Caco-2 (cell line): ENCODE measurements at regions not wholly inside any gene's neighbourhood (a gene's known extent, or its start where the extent isn't known, plus 50 kb on each side); places are given as distances from the start of the nearest gene placed in this dataset.

ENCODE experiments used
- BruUV-seq: library from RNA; stranded (reverse); fragments of 400-500 nt; replicated peaks from 2 replicates; lab custom pipeline; 2021; lab: Mats Ljungman, UMichigan
- CTCF ChIA-PET: fragments of 300-600 bp; sonication (Branson Sonifier 250); formaldehyde crosslinking; loops from one replicate; lab custom pipeline; 2022; ENCODE audit warnings: antibody characterized with exemption; lab: Charles Lee
- POLR2A ChIA-PET: fragments of 300-600 bp; sonication (Branson Sonifier 250); formaldehyde crosslinking; loops from one replicate; lab custom pipeline; 2022; ENCODE audit warnings: antibody characterized with exemption; lab: Charles Lee
- DNase-seq, 2 experiments: peaks; one replicate each; pipeline versions ENCODE4 v3.0.0 to v3.0.0-alpha.2; 2020 to 2022
- H3K27me3 ChIP-seq: replicated peaks from 2 replicates; pipeline ENCODE4 v1.6.0; 2011; ENCODE audit warnings: low read length; ENCODE audit not compliant: control insufficient read depth, insufficient read depth
- H3K36me3 ChIP-seq: 2 replicates; pipeline ENCODE4 v1.5.1; 2011; ENCODE audit warnings: low read length; ENCODE audit not compliant: control insufficient read depth, insufficient read depth
- H3K4me1 ChIP-seq: fragments of 250-450 bp; sonication (Bioruptor Pico); 2 replicates; pipeline ENCODE4 v1.5.1; 2020; ENCODE audit warnings: mild to moderate bottlenecking
- H3K4me3 ChIP-seq: 2 replicates; pipeline ENCODE4 v1.5.1; 2011; ENCODE audit warnings: low read depth, mild to moderate bottlenecking, control low read depth, low read length
- H3K9me3 ChIP-seq: fragments of 250-450 bp; sonication (Bioruptor Pico); 2 replicates; pipeline ENCODE4 v1.5.1; 2020; ENCODE audit warnings: mild to moderate bottlenecking, moderate library complexity
- H3K27ac Mint-ChIP-seq: one replicate; pipeline ENCODE4 v1.8.0; 2022; ENCODE audit warnings: mixed read lengths; ENCODE audit not compliant: unreplicated experiment
- H3K27me3 Mint-ChIP-seq: one replicate; pipeline ENCODE4 v1.8.0; 2022; ENCODE audit warnings: mixed read lengths; ENCODE audit not compliant: insufficient read depth, unreplicated experiment
- H3K36me3 Mint-ChIP-seq: one replicate; pipeline ENCODE4 v1.8.0; 2022; ENCODE audit warnings: mild to moderate bottlenecking, mixed read lengths; ENCODE audit not compliant: insufficient read depth, unreplicated experiment
- H3K4me1 Mint-ChIP-seq: one replicate; pipeline ENCODE4 v1.8.0; 2022; ENCODE audit warnings: low read depth, mixed read lengths; ENCODE audit not compliant: unreplicated experiment
- H3K4me3 Mint-ChIP-seq: one replicate; pipeline ENCODE4 v1.8.0; 2022; ENCODE audit warnings: mild to moderate bottlenecking, moderate library complexity, mixed read lengths; ENCODE audit not compliant: unreplicated experiment
- H3K9me3 Mint-ChIP-seq: one replicate; pipeline ENCODE4 v1.8.0; 2022; ENCODE audit warnings: mixed read lengths; ENCODE audit not compliant: unreplicated experiment
- intact Hi-C: fragments of 100-400 bp; cut with micrococcal nuclease; formaldehyde crosslinking; loops from one replicate; pipeline ENCODE4 v1.10.0; 2022; ENCODE audit not compliant: unreplicated experiment
- TF ChIP-seq, protein P1 (sequence below), 2 experiments: fragments of 200-600 bp in 1 of 2; IDR thresholded peaks; 1 replicate in 1 of 2; 2 replicates in 1 of 2; pipeline versions ENCODE4 v1.5.1 to v1.8.0; 2011 to 2022; ENCODE audit warnings: antibody characterized with exemption in 1 of 2, control low read depth in 1 of 2, inconsistent platforms in 1 of 2, low read depth in 1 of 2, low read length in 1 of 2, mild to moderate bottlenecking in 1 of 2, moderate library complexity in 1 of 2; ENCODE audit not compliant: insufficient read depth in 1 of 2, severe bottlenecking in 1 of 2, unreplicated experiment in 1 of 2

GRCh38 chr4:124536946-124537345 lies 175.6 kb downstream of the ANKRD50 start:
- peaks cover 6% of the 10 kb centered on the region for H3K4me1 Mint-ChIP-seq
- H3K36me3 Mint-ChIP-seq = no peaks in the 10 kb centered on the region

DNA sequence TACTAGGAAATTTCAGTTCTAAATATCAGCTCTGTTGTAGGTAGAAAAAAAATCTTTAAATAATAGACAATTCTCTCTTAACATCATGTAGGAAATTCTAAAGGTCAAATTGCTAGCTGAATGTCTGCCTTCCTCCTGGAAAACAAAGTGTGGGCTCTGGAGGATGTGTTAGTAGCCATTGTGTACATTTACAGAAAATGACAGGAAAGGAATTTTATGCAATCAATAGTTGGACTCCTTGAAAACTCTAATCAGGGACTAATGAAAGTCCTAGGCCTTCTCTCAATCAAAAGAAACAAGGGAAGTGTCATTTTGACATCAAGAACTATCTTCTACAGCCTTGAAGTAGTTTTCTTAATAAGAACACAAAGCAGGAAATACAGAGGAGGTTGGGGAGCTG lies 174.6 kb downstream of the ANKRD50 start:
- Histone ChIP-seq H3K4me1 (no peaks in the 10 kb centered on the region), H3K27me3 (no peaks in the 10 kb centered on the region), H3K9me3 (no peaks in the 10 kb centered on the region), H3K4me3 (no peak overlapping the region), H3K36me3 (no peaks in the 10 kb centered on the region)
- CTCF ChIA-PET = no interaction called here
- no peaks in the 10 kb centered on the region for H3K9me3 Mint-ChIP-seq
- peaks cover 6% of the 10 kb centered on the region for H3K4me1 Mint-ChIP-seq
- no peak overlapping the region for H3K27ac Mint-ChIP-seq
- peaks cover 1% of the 10 kb centered on the region for H3K27me3 Mint-ChIP-seq
- no peak for DNase-seq
- POLR2A ChIA-PET = no interaction called here
- no peak overlapping the region for H3K4me3 Mint-ChIP-seq
- no TSS peak for BruUV-seq
- intact Hi-C loops = no loop called here
- TF ChIP-seq, protein P1, sequence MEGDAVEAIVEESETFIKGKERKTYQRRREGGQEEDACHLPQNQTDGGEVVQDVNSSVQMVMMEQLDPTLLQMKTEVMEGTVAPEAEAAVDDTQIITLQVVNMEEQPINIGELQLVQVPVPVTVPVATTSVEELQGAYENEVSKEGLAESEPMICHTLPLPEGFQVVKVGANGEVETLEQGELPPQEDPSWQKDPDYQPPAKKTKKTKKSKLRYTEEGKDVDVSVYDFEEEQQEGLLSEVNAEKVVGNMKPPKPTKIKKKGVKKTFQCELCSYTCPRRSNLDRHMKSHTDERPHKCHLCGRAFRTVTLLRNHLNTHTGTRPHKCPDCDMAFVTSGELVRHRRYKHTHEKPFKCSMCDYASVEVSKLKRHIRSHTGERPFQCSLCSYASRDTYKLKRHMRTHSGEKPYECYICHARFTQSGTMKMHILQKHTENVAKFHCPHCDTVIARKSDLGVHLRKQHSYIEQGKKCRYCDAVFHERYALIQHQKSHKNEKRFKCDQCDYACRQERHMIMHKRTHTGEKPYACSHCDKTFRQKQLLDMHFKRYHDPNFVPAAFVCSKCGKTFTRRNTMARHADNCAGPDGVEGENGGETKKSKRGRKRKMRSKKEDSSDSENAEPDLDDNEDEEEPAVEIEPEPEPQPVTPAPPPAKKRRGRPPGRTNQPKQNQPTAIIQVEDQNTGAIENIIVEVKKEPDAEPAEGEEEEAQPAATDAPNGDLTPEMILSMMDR (IDR thresholded peaks at IDR 0.05; ENCODE audit: insufficient read depth in 1 of 2, low read depth in 1 of 2, low read length in 1 of 2, severe bottlenecking in 1 of 2, unreplicated experiment in 1 of 2) = no peak
- H3K36me3 Mint-ChIP-seq = no peaks in the 10 kb centered on the region

More at GRCh38 chr4:124536946-124537345, 175.6 kb downstream of the ANKRD50 start:
- Histone ChIP-seq H3K9me3 (no peaks in the 10 kb centered on the region), H3K36me3 (no peaks in the 10 kb centered on the region), H3K4me3 (no peak overlapping the region), H3K27me3 (no peaks in the 10 kb centered on the region), H3K4me1 (no peaks in the 10 kb centered on the region)
- Mint-ChIP-seq H3K4me3 (no peak overlapping the region), H3K27me3 (no peaks in the 10 kb centered on the region), H3K9me3 (no peaks in the 10 kb centered on the region), H3K27ac (no peak overlapping the region)
- no peak for DNase-seq
- intact Hi-C loops = no loop called here
- ChIA-PET CTCF (no interaction called here), POLR2A (no interaction called here)
- TF ChIP-seq, protein P1 (IDR thresholded peaks at IDR 0.05; ENCODE audit: insufficient read depth in 1 of 2, low read depth in 1 of 2, low read length in 1 of 2, severe bottlenecking in 1 of 2, unreplicated experiment in 1 of 2) = no peak
- BruUV-seq = no TSS peak

GRCh38 chr4:124540014-124540413 lies 172.5 kb downstream of the ANKRD50 start:
- ChIA-PET POLR2A (no interaction called here), CTCF (no interaction called here)
- TF ChIP-seq, protein P1 (IDR thresholded peaks at IDR 0.05; ENCODE audit: insufficient read depth in 1 of 2, low read depth in 1 of 2, low read length in 1 of 2, severe bottlenecking in 1 of 2, unreplicated experiment in 1 of 2) = no peak
- Histone ChIP-seq H3K27me3 (no peaks in the 10 kb centered on the region), H3K4me3 (no peak overlapping the region), H3K36me3 (no peaks in the 10 kb centered on the region), H3K4me1 (no peaks in the 10 kb centered on the region), H3K9me3 (no peaks in the 10 kb centered on the region)
- H3K4me1 Mint-ChIP-seq = no peaks in the 10 kb centered on the region
- no peak overlapping the region for H3K4me3 Mint-ChIP-seq
- H3K27me3 Mint-ChIP-seq = peaks cover 2% of the 10 kb centered on the region
- no TSS peak for BruUV-seq
- DNase-seq = no peak
- intact Hi-C loops = no loop called here
- no peak overlapping the region for H3K27ac Mint-ChIP-seq
- no peaks in the 10 kb centered on the region for H3K9me3 Mint-ChIP-seq
- H3K36me3 Mint-ChIP-seq = no peaks in the 10 kb centered on the region
